ENCODE measurements at regions not wholly inside any gene's neighbourhood (a gene's known extent, or its start where the extent isn't known, plus 50 kb on each side); places are given as distances from the start of the nearest gene placed in this dataset.

GRCh38 chr15:88995449-88995848 lies 82.3 kb upstream of the MFGE8 start:
- TF ChIP-seq EZH2phosphoT487 (IDR thresholded peaks at IDR 0.05; ENCODE audit: borderline replicate concordance, low read length) (no peak), CTCF (IDR thresholded peaks at IDR 0.05; ENCODE audit: low read depth, low read length, poor library complexity, severe bottlenecking) (no peak)

Data from DOHH2 (cell line).